GM12875 (cell line): ENCODE measurements at regions not wholly inside any gene's neighbourhood (a gene's known extent, or its start where the extent isn't known, plus 50 kb on each side); places are given as distances from the start of the nearest gene placed in this dataset.

Source experiments
- H3K4me3 ChIP-seq: one replicate; pipeline ENCODE4 v1.5.1; 2011; ENCODE audit warnings: low read depth, low read length, control low read depth
- TF ChIP-seq, protein P1 (sequence below): IDR thresholded peaks from 2 replicates; pipeline ENCODE4 v1.5.1; 2011; ENCODE audit warnings: low read depth, mild to moderate bottlenecking, control low read depth, inconsistent platforms, low read length, moderate library complexity, borderline replicate concordance; ENCODE audit not compliant: insufficient read depth

DNA sequence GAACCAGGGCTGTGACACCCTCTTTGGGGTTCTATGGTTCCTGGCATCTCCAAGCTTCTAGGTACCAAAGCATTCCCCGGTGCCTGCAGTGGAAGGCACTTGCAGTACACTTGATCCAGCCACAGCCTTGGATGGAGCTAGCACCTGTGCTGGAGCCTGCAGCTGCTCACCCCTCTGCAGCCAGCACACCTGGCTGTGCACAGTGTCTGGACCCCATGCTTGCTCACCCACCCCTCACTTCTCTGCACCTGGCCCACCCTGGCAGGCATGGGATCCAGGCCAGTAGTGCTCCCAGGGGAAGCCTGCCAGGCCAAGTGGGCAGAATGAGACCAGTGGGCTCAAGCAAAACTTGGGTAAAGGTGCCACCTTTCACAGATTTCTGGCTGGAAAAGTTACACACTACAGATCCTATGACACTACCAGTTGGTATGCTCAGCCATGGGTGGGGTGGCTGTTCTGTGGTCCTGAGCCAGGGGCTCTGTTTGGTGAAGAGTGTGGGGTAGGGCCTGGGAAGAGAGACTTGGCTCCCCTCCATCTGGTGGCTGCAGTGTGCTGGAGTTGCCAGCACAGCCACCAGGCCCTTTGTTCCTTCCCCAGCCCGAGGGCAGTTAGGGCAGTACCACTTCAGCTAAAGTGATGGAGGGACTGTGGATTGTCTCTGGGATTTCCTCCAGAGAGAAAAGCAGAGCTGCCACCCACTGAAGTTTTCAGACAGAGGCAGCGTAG is 157.8 kb upstream of the LRRC7 start:
- H3K4me3 ChIP-seq = no peak overlapping the region
- TF ChIP-seq, protein P1, sequence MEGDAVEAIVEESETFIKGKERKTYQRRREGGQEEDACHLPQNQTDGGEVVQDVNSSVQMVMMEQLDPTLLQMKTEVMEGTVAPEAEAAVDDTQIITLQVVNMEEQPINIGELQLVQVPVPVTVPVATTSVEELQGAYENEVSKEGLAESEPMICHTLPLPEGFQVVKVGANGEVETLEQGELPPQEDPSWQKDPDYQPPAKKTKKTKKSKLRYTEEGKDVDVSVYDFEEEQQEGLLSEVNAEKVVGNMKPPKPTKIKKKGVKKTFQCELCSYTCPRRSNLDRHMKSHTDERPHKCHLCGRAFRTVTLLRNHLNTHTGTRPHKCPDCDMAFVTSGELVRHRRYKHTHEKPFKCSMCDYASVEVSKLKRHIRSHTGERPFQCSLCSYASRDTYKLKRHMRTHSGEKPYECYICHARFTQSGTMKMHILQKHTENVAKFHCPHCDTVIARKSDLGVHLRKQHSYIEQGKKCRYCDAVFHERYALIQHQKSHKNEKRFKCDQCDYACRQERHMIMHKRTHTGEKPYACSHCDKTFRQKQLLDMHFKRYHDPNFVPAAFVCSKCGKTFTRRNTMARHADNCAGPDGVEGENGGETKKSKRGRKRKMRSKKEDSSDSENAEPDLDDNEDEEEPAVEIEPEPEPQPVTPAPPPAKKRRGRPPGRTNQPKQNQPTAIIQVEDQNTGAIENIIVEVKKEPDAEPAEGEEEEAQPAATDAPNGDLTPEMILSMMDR = no peak

GRCh38 chr1:69410457-69410850 is 157.3 kb upstream of the LRRC7 start:
- TF ChIP-seq, protein P1 = no peak
- no peak overlapping the region for H3K4me3 ChIP-seq

- TF ChIP-seq, protein P1 = no peak
- H3K4me3 ChIP-seq = no peak overlapping the region
Measured at GRCh38 chr1:69410893-69411292, 156.8 kb upstream of the LRRC7 start.

DNA sequence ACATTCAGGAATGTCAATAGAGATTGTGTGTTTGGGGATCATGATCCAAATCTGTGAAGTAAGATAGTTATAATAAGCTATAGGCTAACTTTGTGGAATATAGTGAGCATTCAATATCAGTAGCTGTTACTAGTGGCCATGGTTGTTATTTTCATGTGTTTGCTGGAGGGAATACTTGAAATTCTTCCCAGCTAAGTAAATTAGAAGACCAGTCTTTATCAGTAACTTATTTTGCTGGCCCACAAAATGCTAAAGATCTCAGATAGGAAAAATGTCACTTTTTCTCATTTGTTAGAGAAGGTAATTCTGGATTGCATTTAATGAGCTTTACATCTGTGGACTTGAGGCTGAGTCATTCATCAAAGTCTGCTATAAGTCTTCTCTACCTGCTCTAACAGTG is 156.1 kb upstream of the LRRC7 start:
- H3K4me3 ChIP-seq = no peak overlapping the region
- TF ChIP-seq, protein P1 = no peak

DNA sequence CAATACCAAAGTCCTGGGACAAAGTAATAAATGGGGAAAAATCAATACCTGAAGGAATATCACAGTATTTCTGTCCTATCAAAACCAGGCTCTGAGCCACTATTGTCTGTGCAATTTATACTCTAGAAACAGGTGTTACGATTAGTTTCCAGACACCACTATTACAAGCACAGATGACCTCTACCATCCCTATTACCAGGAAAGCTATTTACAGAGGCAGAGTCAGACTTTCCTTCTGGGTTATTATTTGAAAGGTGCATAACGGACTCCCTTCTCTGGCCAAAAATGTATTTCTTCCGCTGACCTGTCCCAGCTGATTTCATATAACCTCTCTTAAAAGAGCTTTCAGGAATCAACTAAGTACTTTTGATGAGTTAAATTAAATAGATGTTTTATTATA is 154.6 kb upstream of the LRRC7 start:
- no peak overlapping the region for H3K4me3 ChIP-seq
- TF ChIP-seq, protein P1 = no peak

DNA sequence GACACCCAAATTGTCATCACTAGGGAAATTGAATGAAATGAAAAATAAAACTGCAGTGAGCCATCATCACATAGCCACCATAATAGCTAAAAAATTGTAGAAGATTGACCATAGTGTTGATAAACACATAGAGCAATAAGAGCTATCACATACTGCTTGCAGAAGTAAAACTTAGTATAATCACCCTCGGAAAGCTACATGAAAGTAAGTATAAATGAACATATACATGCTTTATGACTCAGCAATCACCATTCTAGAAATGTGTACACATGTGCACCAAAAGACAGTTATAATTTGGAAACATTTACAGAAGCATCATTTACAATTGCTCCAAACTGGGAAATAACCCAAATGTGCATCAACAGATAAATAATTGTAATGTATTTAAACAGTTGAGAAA is 153.1 kb upstream of the LRRC7 start:
- no peak overlapping the region for H3K4me3 ChIP-seq
- TF ChIP-seq, protein P1 = no peak

DNA sequence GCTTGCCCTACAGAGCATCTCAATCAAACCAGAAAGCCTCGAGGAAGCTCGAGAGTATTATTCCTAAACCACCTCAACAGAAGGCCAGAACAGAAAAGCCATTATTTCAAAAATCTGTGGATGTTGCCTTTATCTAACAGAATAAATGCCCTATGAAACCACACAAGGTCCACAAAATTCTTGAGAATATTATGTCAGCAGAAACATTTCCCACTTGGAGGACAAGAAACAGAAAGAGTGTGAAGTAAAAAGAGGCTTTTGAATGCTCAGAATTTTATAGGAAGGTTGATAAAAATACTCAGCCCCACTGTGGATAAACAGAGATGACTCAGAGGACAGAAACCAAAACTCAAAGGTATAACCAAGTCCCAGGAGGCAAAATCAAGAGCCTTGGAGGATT is 146.4 kb upstream of the LRRC7 start:
- TF ChIP-seq, protein P1 = no peak
- H3K4me3 ChIP-seq = no peak overlapping the region
